ENCODE measurements at regions not wholly inside any gene's neighbourhood (a gene's known extent, or its start where the extent isn't known, plus 50 kb on each side); places are given as distances from the start of the nearest gene placed in this dataset.

- TF ChIP-seq, protein P1, sequence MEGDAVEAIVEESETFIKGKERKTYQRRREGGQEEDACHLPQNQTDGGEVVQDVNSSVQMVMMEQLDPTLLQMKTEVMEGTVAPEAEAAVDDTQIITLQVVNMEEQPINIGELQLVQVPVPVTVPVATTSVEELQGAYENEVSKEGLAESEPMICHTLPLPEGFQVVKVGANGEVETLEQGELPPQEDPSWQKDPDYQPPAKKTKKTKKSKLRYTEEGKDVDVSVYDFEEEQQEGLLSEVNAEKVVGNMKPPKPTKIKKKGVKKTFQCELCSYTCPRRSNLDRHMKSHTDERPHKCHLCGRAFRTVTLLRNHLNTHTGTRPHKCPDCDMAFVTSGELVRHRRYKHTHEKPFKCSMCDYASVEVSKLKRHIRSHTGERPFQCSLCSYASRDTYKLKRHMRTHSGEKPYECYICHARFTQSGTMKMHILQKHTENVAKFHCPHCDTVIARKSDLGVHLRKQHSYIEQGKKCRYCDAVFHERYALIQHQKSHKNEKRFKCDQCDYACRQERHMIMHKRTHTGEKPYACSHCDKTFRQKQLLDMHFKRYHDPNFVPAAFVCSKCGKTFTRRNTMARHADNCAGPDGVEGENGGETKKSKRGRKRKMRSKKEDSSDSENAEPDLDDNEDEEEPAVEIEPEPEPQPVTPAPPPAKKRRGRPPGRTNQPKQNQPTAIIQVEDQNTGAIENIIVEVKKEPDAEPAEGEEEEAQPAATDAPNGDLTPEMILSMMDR (IDR thresholded peaks at IDR 0.05) = no peak
- no peak for TF ChIP-seq POLR2A (IDR thresholded peaks at IDR 0.05)
Measured at GRCh38 chr3:116905794-116906193, 196.2 kb downstream of the TUSC7 start.
